ENCODE measurements at regions not wholly inside any gene's neighbourhood (a gene's known extent, or its start where the extent isn't known, plus 50 kb on each side); places are given as distances from the start of the nearest gene placed in this dataset.

DNA sequence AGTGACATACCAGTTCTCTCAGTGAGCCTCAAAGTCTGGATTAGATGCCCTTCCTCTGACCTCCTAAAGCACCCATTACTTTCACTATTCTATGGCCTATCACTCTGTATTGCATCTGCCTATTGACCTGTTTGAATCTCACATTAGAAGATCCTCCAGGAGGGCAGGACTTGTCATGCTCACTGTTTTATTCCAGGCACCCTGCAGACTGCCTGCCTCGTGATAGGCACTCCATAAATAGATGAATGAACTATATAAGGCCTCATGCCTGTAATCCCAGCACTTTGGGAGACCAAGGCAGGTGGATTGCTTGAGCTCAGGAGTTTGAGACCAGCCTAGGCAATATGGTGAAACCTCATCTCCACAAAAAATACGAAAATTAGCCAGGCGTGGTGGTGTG, 160.1 kb upstream of the CADM1 start:
- H3K79me1 ChIP-seq (ENCODE audit: low read length) = no peaks in the 10 kb centered on the region
- H4K12ac ChIP-seq (ENCODE audit: low read depth, low read length) = no peak overlapping the region
- no peak overlapping the region for H4K91ac ChIP-seq (ENCODE audit: low read depth, low read length)
- DNase-seq = no peak
- no peak overlapping the region for H4K8ac ChIP-seq (ENCODE audit: low read depth, low read length)
- H2AFZ ChIP-seq (ENCODE audit: insufficient read depth, low read length, poor library complexity) = no peak overlapping the region
- H3K27me3 ChIP-seq (ENCODE audit: insufficient read depth, low read length) = peaks cover 18% of the 10 kb centered on the region
- H3K23ac ChIP-seq (ENCODE audit: low read length) = no peak overlapping the region
- no peak overlapping the region for H3K9ac ChIP-seq (ENCODE audit: low read length)
- H2BK120ac ChIP-seq (ENCODE audit: insufficient read depth, low read length, poor library complexity) = no peak overlapping the region
- H3K36me3 ChIP-seq (ENCODE audit: control insufficient read depth in 1 of 2, insufficient read depth in 2 of 2, low read length in 2 of 2) = no peaks in the 10 kb centered on the region
- H3K18ac ChIP-seq (ENCODE audit: low read length) = no peak overlapping the region
- H3K9me3 ChIP-seq (ENCODE audit: insufficient read depth, low read depth, low read length) = no peaks in the 10 kb centered on the region
- peaks cover 5 to 11% of the 10 kb centered on the region in 2 experiments for H3K4me1 ChIP-seq (ENCODE audit: control insufficient read depth in 1 of 2, insufficient read depth in 2 of 2, low read length in 2 of 2)
- H3K14ac ChIP-seq (ENCODE audit: low read length) = no peak overlapping the region
- no peak overlapping the region for H2BK5ac ChIP-seq (ENCODE audit: low read depth, low read length, poor library complexity)
- no peak overlapping the region for H3K4ac ChIP-seq (ENCODE audit: low read depth, low read length)
- H2BK12ac ChIP-seq (ENCODE audit: low read length) = no peak overlapping the region
- H3K4me2 ChIP-seq (ENCODE audit: low read length) = no peak overlapping the region
- H3K79me2 ChIP-seq (ENCODE audit: control insufficient read depth, insufficient read depth, low read length, poor library complexity) = no peaks in the 10 kb centered on the region
- H3K4me3 ChIP-seq (ENCODE audit: low read depth, low read length) = no peak overlapping the region
- H3K27ac ChIP-seq (ENCODE audit: low read depth, low read length) = no peak overlapping the region
- WGBS (ENCODE audit: extremely low coverage, insufficient coverage, insufficient read length) = no CpG with 5 or more reads among the region's 3 CpGs
- no peak overlapping the region for H2AK5ac ChIP-seq (ENCODE audit: low read length)

DNA sequence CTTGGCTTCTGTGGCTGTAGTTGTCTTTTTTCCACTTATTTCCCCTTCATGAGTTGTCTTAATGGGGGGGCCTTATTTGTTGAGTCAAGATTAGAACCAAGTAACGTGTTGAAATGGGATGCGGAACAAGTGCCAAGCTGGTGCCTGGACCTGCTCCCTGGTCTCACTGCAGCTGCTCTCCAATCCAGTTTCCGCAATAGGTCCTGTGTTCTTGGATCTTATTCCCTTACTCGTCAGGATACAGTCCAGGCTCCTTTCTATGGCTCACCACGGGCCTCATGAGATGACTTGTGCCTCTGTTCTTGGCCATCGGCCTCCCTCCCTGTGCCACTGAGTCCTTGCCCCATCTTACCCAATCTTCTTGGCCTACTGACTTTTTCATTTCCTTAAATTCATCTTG, 159.6 kb upstream of the CADM1 start:
- H3K4me2 ChIP-seq (ENCODE audit: low read length) = no peak overlapping the region
- H3K9ac ChIP-seq (ENCODE audit: low read length) = no peak overlapping the region
- no peak overlapping the region for H2AK5ac ChIP-seq (ENCODE audit: low read length)
- no peak overlapping the region for H4K91ac ChIP-seq (ENCODE audit: low read depth, low read length)
- H2BK120ac ChIP-seq (ENCODE audit: insufficient read depth, low read length, poor library complexity) = no peak overlapping the region
- H3K79me1 ChIP-seq (ENCODE audit: low read length) = no peaks in the 10 kb centered on the region
- H4K12ac ChIP-seq (ENCODE audit: low read depth, low read length) = no peak overlapping the region
- H4K8ac ChIP-seq (ENCODE audit: low read depth, low read length) = no peak overlapping the region
- H2AFZ ChIP-seq (ENCODE audit: insufficient read depth, low read length, poor library complexity) = no peak overlapping the region
- no peak overlapping the region for H3K4ac ChIP-seq (ENCODE audit: low read depth, low read length)
- H3K14ac ChIP-seq (ENCODE audit: low read length) = no peak overlapping the region
- H3K23ac ChIP-seq (ENCODE audit: low read length) = no peak overlapping the region
- no peak overlapping the region for H3K4me3 ChIP-seq (ENCODE audit: low read depth, low read length)
- H3K79me2 ChIP-seq (ENCODE audit: control insufficient read depth, insufficient read depth, low read length, poor library complexity) = no peaks in the 10 kb centered on the region
- H3K9me3 ChIP-seq (ENCODE audit: insufficient read depth, low read depth, low read length) = no peaks in the 10 kb centered on the region
- H3K27ac ChIP-seq (ENCODE audit: low read depth, low read length) = no peak overlapping the region
- H3K4me1 ChIP-seq (ENCODE audit: control insufficient read depth in 1 of 2, insufficient read depth in 2 of 2, low read length in 2 of 2) = peaks cover 9 to 15% of the 10 kb centered on the region in 2 experiments
- H2BK5ac ChIP-seq (ENCODE audit: low read depth, low read length, poor library complexity) = no peak overlapping the region
- WGBS (ENCODE audit: extremely low coverage, insufficient coverage, insufficient read length) = no CpG with 5 or more reads among the region's 6 CpGs
- H3K36me3 ChIP-seq (ENCODE audit: control insufficient read depth in 1 of 2, insufficient read depth in 2 of 2, low read length in 2 of 2) = no peaks in the 10 kb centered on the region
- H3K27me3 ChIP-seq (ENCODE audit: insufficient read depth, low read length) = peaks cover 23% of the 10 kb centered on the region
- H2BK12ac ChIP-seq (ENCODE audit: low read length) = no peak overlapping the region
- DNase-seq = no peak
- no peak overlapping the region for H3K18ac ChIP-seq (ENCODE audit: low read length)

- Histone ChIP-seq H3K4ac (ENCODE audit: low read depth, low read length) (no peak overlapping the region), H3K79me2 (ENCODE audit: control insufficient read depth, insufficient read depth, low read length, poor library complexity) (no peaks in the 10 kb centered on the region), H4K8ac (ENCODE audit: low read depth, low read length) (no peak overlapping the region), H3K9me3 (ENCODE audit: insufficient read depth, low read depth, low read length) (peaks cover 2% of the 10 kb centered on the region), H4K12ac (ENCODE audit: low read depth, low read length) (no peak overlapping the region), H3K23ac (ENCODE audit: low read length) (no peak overlapping the region), H2BK5ac (ENCODE audit: low read depth, low read length, poor library complexity) (no peak overlapping the region), H2AFZ (ENCODE audit: insufficient read depth, low read length, poor library complexity) (no peak overlapping the region), H3K4me2 (ENCODE audit: low read length) (peak overlapping the region; percentile 67), H3K14ac (ENCODE audit: low read length) (no peak overlapping the region), H3K36me3 (ENCODE audit: control insufficient read depth in 1 of 2, insufficient read depth in 2 of 2, low read length in 2 of 2) (no peaks in the 10 kb centered on the region), H2BK12ac (ENCODE audit: low read length) (no peak overlapping the region), H3K4me3 (ENCODE audit: low read depth, low read length) (peak overlapping the region; percentile 41), H3K4me1 (ENCODE audit: control insufficient read depth in 1 of 2, insufficient read depth in 2 of 2, low read length in 2 of 2) (peaks cover 9 to 15% of the 10 kb centered on the region in 2 experiments), H2BK120ac (ENCODE audit: insufficient read depth, low read length, poor library complexity) (no peak overlapping the region), H3K79me1 (ENCODE audit: low read length) (no peaks in the 10 kb centered on the region), H3K27me3 (ENCODE audit: insufficient read depth, low read length) (peaks cover 23% of the 10 kb centered on the region), H4K91ac (ENCODE audit: low read depth, low read length) (no peak overlapping the region), H2AK5ac (ENCODE audit: low read length) (no peak overlapping the region), H3K9ac (ENCODE audit: low read length) (no peak overlapping the region), H3K18ac (ENCODE audit: low read length) (no peak overlapping the region), H3K27ac (ENCODE audit: low read depth, low read length) (no peak overlapping the region)
- WGBS (ENCODE audit: extremely low coverage, insufficient coverage, insufficient read length) = no CpG with 5 or more reads among the region's 30 CpGs
- DNase-seq = peak; percentile 60 to 69
These were observed 156.0 kb upstream of the CADM1 start for GRCh38 chr11:115660030-115660805.

GRCh38 chr11:115659061-115659963, 155.1 kb upstream of the CADM1 start:
- Histone ChIP-seq H3K4me1 (ENCODE audit: control insufficient read depth in 1 of 2, insufficient read depth in 2 of 2, low read length in 2 of 2) (peaks cover 9 to 15% of the 10 kb centered on the region in 2 experiments), H2BK5ac (ENCODE audit: low read depth, low read length, poor library complexity) (no peak overlapping the region), H4K12ac (ENCODE audit: low read depth, low read length) (peak overlapping the region; percentile 32), H3K79me2 (ENCODE audit: control insufficient read depth, insufficient read depth, low read length, poor library complexity) (no peaks in the 10 kb centered on the region), H2AFZ (ENCODE audit: insufficient read depth, low read length, poor library complexity) (no peak overlapping the region), H3K9me3 (ENCODE audit: insufficient read depth, low read depth, low read length) (peaks cover 2% of the 10 kb centered on the region), H3K14ac (ENCODE audit: low read length) (no peak overlapping the region), H3K27me3 (ENCODE audit: insufficient read depth, low read length) (peaks cover 27% of the 10 kb centered on the region), H3K4me3 (ENCODE audit: low read depth, low read length) (peak overlapping the region; percentile 41), H3K9ac (ENCODE audit: low read length) (no peak overlapping the region), H3K27ac (ENCODE audit: low read depth, low read length) (no peak overlapping the region), H3K4ac (ENCODE audit: low read depth, low read length) (no peak overlapping the region), H3K18ac (ENCODE audit: low read length) (no peak overlapping the region), H2AK5ac (ENCODE audit: low read length) (no peak overlapping the region), H3K79me1 (ENCODE audit: low read length) (no peaks in the 10 kb centered on the region), H3K36me3 (ENCODE audit: control insufficient read depth in 1 of 2, insufficient read depth in 2 of 2, low read length in 2 of 2) (no peaks in the 10 kb centered on the region), H3K23ac (ENCODE audit: low read length) (no peak overlapping the region), H2BK12ac (ENCODE audit: low read length) (no peak overlapping the region), H4K91ac (ENCODE audit: low read depth, low read length) (no peak overlapping the region), H2BK120ac (ENCODE audit: insufficient read depth, low read length, poor library complexity) (no peak overlapping the region), H3K4me2 (ENCODE audit: low read length) (peak overlapping the region; percentile 67), H4K8ac (ENCODE audit: low read depth, low read length) (peak overlapping the region; percentile 28)
- no CpG with 5 or more reads among the region's 60 CpGs for WGBS (ENCODE audit: extremely low coverage, insufficient coverage, insufficient read length)
- no peak for DNase-seq

All from trophoblast cell (in vitro differentiated cells and primary cell).